ACC112 (cell line): ENCODE measurements at regions not wholly inside any gene's neighbourhood (a gene's known extent, or its start where the extent isn't known, plus 50 kb on each side); places are given as distances from the start of the nearest gene placed in this dataset.

Source experiments
- H2AFZ ChIP-seq: fragments of 200-600 bp; sonication (generic); one replicate; pipeline ENCODE4 v1.6.0; 2017; ENCODE audit warnings: antibody characterized with exemption, low read length; ENCODE audit not compliant: unreplicated experiment
- H3K27ac ChIP-seq: fragments of 200-600 bp; sonication (generic); 2 replicates; pipeline ENCODE4 v1.5.1; 2014; ENCODE audit warnings: low read depth, mild to moderate bottlenecking, antibody characterized with exemption, low read length, moderate library complexity
- H3K27me3 ChIP-seq: fragments of 200-600 bp; sonication (generic); 2 replicates; pipeline ENCODE4 v1.6.1; 2014; ENCODE audit warnings: mild to moderate bottlenecking, antibody characterized with exemption, low read length, moderate library complexity, mixed read lengths; ENCODE audit not compliant: insufficient read depth
- H3K36me3 ChIP-seq: fragments of 200-600 bp; sonication (generic); 2 replicates; pipeline ENCODE4 v1.6.1; 2016; ENCODE audit warnings: mild to moderate bottlenecking, antibody characterized with exemption, low read length, moderate library complexity, mixed read lengths; ENCODE audit not compliant: insufficient read depth
- H3K4me1 ChIP-seq: fragments of 200-600 bp; sonication (generic); one replicate; pipeline ENCODE4 v1.6.1; 2016; ENCODE audit warnings: low read length, mixed read lengths; ENCODE audit not compliant: insufficient read depth, unreplicated experiment, control insufficient read depth
- H3K4me3 ChIP-seq: fragments of 200-600 bp; sonication (generic); 2 replicates; pipeline ENCODE4 v1.5.1; 2014; ENCODE audit warnings: mild to moderate bottlenecking, low read depth, low read length
- H3K79me2 ChIP-seq: fragments of 200-600 bp; sonication (generic); one replicate; pipeline ENCODE4 v1.6.0; 2016; ENCODE audit warnings: low read length; ENCODE audit not compliant: control insufficient read depth, unreplicated experiment, insufficient read depth

- H3K4me3 ChIP-seq, result no peak overlapping the region
- H3K4me1 ChIP-seq, result no peaks in the 10 kb centered on the region
- H3K27me3 ChIP-seq, result no peaks in the 10 kb centered on the region
- no peak overlapping the region for H3K27ac ChIP-seq
- H2AFZ ChIP-seq, result no peak overlapping the region
- H3K79me2 ChIP-seq, result no peaks in the 10 kb centered on the region
- H3K36me3 ChIP-seq, result no peaks in the 10 kb centered on the region
Observed at GRCh38 chrX:45860450-45860849, 659.8 kb upstream of the DIPK2B start.

DNA sequence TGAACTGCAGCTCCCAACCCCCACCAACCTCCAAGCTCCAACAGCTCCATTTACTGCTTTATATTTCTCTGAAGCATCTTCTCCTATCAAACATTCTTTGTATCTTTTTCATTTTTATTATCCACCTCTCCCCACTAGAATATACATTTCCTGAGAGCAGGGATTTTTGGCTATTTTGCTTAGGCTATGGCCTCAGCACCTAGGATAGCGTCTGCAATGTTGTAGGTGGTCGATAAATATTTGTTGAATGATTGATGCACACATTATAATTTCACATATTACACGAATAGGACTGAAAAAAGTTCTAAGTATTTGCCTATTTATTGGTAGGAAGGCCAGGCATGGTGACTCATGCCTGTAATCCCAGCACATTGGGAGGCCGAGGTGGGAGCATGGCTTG, 658.7 kb upstream of the DIPK2B start:
- no peak overlapping the region for H2AFZ ChIP-seq
- H3K27me3 ChIP-seq, result no peaks in the 10 kb centered on the region
- H3K4me3 ChIP-seq, result no peak overlapping the region
- no peaks in the 10 kb centered on the region for H3K79me2 ChIP-seq
- no peaks in the 10 kb centered on the region for H3K36me3 ChIP-seq
- H3K27ac ChIP-seq, result no peak overlapping the region
- no peaks in the 10 kb centered on the region for H3K4me1 ChIP-seq

- Histone ChIP-seq H3K27me3 (no peaks in the 10 kb centered on the region), H3K36me3 (no peaks in the 10 kb centered on the region), H3K27ac (no peak overlapping the region; the same call in 1 of the 2 replicates), H3K4me1 (peaks cover 11% of the 10 kb centered on the region), H3K4me3 (no peak overlapping the region), H2AFZ (no peak overlapping the region), H3K79me2 (peaks cover 13% of the 10 kb centered on the region)
Observed at GRCh38 chrX:45852884-45853283, 652.2 kb upstream of the DIPK2B start.

DNA sequence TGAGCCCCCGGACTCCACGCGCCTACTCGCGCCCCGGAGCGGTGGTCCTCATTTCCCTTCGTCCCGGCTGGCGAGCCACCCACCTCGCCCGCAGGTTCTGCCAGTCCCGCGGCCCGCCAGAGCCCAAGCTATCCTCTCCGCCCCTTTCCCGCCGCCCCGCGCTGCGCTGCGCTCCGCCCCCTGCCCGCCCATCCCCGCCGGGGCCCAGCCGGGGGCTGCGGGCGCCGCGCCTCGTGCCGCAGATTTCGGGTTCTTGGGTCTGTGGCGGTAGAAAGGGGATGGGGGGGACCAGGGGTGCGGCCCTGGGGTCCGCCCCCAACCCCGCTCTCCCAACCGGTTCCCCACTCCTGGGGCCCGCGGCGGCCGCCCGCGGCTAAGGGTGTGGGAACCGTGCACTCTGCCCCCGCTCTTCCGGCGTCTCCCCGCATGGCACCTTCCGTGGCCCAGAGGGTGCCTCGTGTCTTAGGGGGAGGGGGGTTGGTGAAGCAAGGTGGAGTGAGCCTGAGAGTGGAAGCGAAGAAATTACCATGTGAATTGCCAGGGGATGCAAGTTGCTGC, 650.8 kb upstream of the DIPK2B start:
- peaks cover 11% of the 10 kb centered on the region for H3K4me1 ChIP-seq
- peak overlapping the region; percentile 75 for H2AFZ ChIP-seq
- H3K79me2 ChIP-seq, result peaks cover 13% of the 10 kb centered on the region
- H3K27me3 ChIP-seq, result no peaks in the 10 kb centered on the region
- peak overlapping the region; percentile 82 for H3K4me3 ChIP-seq
- H3K27ac ChIP-seq, result no peak overlapping the region
- H3K36me3 ChIP-seq, result no peaks in the 10 kb centered on the region

DNA sequence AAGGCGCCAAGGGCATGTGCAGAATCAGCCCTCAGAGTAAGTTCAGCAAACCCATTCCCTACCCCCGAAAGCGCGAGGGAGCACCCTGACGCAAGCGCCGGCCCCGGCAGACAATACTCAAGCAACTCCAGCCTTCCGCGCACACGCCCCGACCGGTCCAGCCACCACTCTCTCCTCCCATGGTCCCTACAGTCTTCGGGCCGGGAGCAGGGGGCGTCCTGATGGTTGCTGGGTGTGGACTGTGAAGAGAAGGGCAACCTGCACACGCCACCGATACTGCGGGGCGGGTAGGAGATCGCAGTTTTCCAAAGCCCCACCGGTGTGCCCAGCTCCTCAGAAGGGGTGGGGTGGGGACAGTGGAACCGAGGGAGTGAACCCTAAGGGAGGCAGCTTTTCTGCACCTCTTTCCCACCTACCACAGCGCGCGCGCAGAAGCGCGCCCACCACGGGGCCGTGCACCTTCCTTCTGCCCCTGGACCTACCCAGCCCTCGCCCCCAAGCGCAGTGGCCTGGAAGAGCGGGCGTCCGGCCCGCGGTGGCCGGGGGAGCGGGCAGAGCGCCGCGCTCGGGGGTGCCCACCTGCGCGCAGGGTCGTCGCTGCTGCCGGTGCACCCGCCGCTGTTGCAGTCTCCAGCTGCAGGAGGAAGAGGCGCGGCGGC, 650.2 kb upstream of the DIPK2B start:
- Histone ChIP-seq H2AFZ (peak overlapping the region; percentile 73), H3K4me1 (peaks cover 11% of the 10 kb centered on the region), H3K27me3 (no peaks in the 10 kb centered on the region), H3K79me2 (peaks cover 13% of the 10 kb centered on the region), H3K36me3 (peaks cover 2% of the 10 kb centered on the region; the same call in 1 of the 2 replicates), H3K27ac (no peak overlapping the region), H3K4me3 (peak overlapping the region; percentile 82)

DNA sequence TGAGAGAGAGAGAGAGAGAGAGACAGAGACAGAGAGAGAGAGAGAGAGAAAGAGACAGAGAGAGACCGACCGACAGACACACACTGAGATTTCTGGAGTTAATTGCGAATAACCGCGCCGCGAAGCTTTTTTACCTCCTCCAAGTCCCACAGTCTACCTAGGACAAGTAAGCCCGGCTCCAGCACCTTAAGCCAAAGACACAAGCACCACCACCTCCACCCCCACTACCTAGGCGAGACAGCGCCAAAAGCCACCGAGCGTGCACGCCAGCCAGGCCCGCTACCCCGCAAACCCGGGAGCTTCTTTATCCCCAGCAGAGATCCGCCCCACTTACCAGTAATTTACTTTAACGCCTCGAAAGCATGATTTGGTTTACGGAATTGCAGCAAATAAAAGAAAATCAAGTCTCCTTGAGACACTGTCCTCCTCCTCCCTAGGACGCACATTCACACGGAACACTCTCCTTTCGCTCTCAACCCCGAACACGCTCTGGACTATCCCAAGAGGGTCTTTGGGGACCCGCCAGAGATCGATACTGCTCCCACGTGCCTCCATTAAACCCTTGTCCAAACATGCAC, 649.6 kb upstream of the DIPK2B start:
- Histone ChIP-seq H3K27ac (no peak overlapping the region), H2AFZ (peak overlapping the region; percentile 73), H3K36me3 (peaks cover 5% of the 10 kb centered on the region; the same call in 1 of the 2 replicates), H3K27me3 (no peaks in the 10 kb centered on the region), H3K79me2 (peaks cover 13% of the 10 kb centered on the region), H3K4me3 (peak overlapping the region; percentile 82), H3K4me1 (peaks cover 11% of the 10 kb centered on the region)

GRCh38 chrX:45849261-45849862, 648.7 kb upstream of the DIPK2B start:
- no peaks in the 10 kb centered on the region for H3K27me3 ChIP-seq
- H3K4me3 ChIP-seq, result peak overlapping the region; percentile 82
- H3K36me3 ChIP-seq, result peaks cover 5% of the 10 kb centered on the region; the same call in 1 of the 2 replicates
- peaks cover 11% of the 10 kb centered on the region for H3K4me1 ChIP-seq
- no peak overlapping the region; the same call in 1 of the 2 replicates for H3K27ac ChIP-seq
- H2AFZ ChIP-seq, result peak overlapping the region; percentile 67
- H3K79me2 ChIP-seq, result peaks cover 13% of the 10 kb centered on the region

DNA sequence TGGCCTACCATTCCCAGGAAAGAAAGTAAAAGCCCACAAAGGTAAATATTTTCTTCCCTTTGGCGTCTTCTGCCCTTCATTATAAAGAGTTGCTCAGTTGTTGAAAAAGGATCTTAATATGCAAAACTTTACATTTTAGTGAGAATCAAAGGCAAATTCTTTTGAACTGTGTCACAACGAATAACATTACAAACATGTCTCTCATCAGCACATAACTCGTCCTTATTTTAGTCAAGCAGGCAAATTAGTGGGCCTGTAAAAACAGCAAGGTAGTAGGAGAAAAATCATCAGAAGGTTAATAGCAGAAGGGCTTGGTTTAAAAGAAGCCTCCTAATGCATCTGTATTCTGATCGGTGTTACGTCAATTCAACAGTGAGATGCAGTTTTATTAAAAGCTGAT, 647.3 kb upstream of the DIPK2B start:
- Histone ChIP-seq H3K27me3 (no peaks in the 10 kb centered on the region), H3K4me3 (no peak overlapping the region), H3K79me2 (peaks cover 13% of the 10 kb centered on the region), H3K27ac (no peak overlapping the region), H2AFZ (no peak overlapping the region), H3K4me1 (peaks cover 10% of the 10 kb centered on the region), H3K36me3 (peaks cover 5% of the 10 kb centered on the region; the same call in 1 of the 2 replicates)

- Histone ChIP-seq H3K36me3 (peaks cover 5% of the 10 kb centered on the region; the same call in 1 of the 2 replicates), H3K79me2 (peaks cover 13% of the 10 kb centered on the region)
Observed at GRCh38 chrX:45846328-45846727, 645.7 kb upstream of the DIPK2B start.

GRCh38 chrX:45845142-45845541, 644.5 kb upstream of the DIPK2B start:
- Histone ChIP-seq H3K27me3 (no peaks in the 10 kb centered on the region), H3K27ac (no peak overlapping the region), H2AFZ (no peak overlapping the region), H3K4me3 (no peak overlapping the region), H3K79me2 (peaks cover 5% of the 10 kb centered on the region), H3K4me1 (peaks cover 19% of the 10 kb centered on the region), H3K36me3 (peaks cover 5% of the 10 kb centered on the region; the same call in 1 of the 2 replicates)

More at GRCh38 chrX:45846328-45846727, 645.7 kb upstream of the DIPK2B start:
- Histone ChIP-seq H3K27me3 (no peaks in the 10 kb centered on the region), H2AFZ (no peak overlapping the region), H3K27ac (no peak overlapping the region), H3K4me3 (no peak overlapping the region), H3K4me1 (peaks cover 12% of the 10 kb centered on the region)
